NOMO-1 (cell line): ENCODE measurements at regions not wholly inside any gene's neighbourhood (a gene's known extent, or its start where the extent isn't known, plus 50 kb on each side); places are given as distances from the start of the nearest gene placed in this dataset.
"Not testable (repeated sequence)": the region's sequence is repeated elsewhere in the genome, so short reads cannot be mapped to it uniquely, and the experiment has no call there.

Experiments used
- DNase-seq, 2 experiments: peaks; one replicate each; lab custom pipeline; 2025; ENCODE audit not compliant: unreplicated experiment in 2 of 2; lab: John Stamatoyannopoulos, UW

DNA sequence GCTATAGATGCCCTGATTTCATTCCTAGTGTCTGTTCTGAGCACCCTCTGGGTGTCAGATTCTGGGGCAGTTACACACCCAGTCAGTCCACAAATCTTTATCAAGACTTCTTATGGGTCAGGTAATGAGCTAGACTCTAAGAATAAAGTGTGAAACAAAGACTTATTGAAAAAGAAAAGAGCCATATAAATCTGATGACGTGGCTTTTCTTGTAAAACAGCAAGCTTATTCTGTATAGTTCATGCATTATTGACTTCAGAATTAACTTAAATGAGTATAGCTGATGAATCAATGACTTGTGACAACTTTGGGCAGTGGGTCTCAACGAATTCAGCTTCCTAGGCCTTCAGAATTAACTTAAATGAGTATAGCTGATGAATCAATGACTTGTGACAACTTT is 1527.5 kb downstream of the TBC1D22A start:
- DNase-seq, result not testable (repeated sequence)

- no peak for DNase-seq
Observed at GRCh38 chr22:48288376-48288940, 1526.0 kb downstream of the TBC1D22A start.

- DNase-seq, result no peak
Observed at GRCh38 chr22:48287031-48287430, 1524.6 kb downstream of the TBC1D22A start.

- no peak for DNase-seq
Observed at GRCh38 chr22:48284671-48285070, 1522.2 kb downstream of the TBC1D22A start.

DNA sequence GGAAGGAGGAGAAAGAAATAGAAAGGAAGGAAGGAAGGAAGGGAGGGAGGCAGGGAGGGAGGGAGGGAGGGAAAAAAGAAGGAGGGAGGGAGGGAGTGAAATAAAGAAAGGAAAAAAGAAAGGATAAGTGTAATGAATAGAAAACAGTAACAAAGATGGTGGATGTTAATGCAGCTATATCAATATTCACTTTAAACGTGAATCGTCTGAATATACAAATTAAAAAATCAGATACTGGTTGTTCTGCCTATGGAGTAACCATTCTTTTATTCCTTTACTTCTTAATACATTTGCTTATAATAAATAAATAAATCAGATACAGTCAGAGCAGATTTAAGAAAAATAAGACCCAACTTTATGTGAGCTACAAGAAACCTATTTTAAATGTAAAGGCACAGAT is 1520.4 kb downstream of the TBC1D22A start:
- no peak for DNase-seq

GRCh38 chr22:48279461-48279756 is 1517.0 kb downstream of the TBC1D22A start:
- no peak for DNase-seq

GRCh38 chr22:48278620-48279460 is 1516.4 kb downstream of the TBC1D22A start:
- no peak for DNase-seq

DNA sequence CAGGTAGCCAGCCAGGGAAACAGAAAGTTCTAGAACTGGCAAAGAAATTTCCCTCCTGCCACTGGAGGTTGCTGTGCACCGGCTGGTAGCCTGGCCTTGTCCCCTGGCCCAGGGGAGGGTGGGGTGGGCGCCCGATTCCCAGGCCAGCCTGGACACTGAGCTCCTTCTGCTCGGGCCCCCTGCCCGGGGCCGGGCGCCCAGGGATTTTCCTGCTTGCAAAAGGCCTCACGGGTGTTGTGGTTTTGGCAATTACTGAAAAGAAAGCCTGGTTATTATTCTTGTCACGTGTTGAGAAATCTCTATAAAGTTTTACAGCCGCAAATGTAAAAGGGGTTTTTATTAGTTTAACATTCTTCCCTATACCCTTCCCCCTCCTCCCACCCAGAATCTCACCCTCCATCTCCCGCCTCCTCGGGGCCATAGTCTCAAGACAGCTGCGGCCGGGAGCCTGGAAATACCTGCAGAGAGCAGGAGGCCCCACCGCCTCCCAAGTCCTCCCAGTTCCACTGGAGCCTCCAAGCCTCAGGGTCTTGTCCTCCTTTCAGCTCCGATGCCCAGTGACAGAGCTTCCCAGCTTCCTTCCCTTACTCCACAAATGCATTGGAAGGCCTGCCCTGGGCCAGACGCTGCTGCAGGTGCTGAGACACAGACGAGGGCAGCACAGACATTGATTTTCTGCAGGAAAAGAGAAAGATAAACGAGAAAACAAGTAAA is 1515.6 kb downstream of the TBC1D22A start:
- no peak for DNase-seq

GRCh38 chr22:48276994-48277867 is 1514.8 kb downstream of the TBC1D22A start:
- no peak for DNase-seq

GRCh38 chr22:48275412-48275811 is 1513.0 kb downstream of the TBC1D22A start:
- no peak for DNase-seq

GRCh38 chr22:48270731-48271130 is 1508.3 kb downstream of the TBC1D22A start:
- no peak for DNase-seq

DNA sequence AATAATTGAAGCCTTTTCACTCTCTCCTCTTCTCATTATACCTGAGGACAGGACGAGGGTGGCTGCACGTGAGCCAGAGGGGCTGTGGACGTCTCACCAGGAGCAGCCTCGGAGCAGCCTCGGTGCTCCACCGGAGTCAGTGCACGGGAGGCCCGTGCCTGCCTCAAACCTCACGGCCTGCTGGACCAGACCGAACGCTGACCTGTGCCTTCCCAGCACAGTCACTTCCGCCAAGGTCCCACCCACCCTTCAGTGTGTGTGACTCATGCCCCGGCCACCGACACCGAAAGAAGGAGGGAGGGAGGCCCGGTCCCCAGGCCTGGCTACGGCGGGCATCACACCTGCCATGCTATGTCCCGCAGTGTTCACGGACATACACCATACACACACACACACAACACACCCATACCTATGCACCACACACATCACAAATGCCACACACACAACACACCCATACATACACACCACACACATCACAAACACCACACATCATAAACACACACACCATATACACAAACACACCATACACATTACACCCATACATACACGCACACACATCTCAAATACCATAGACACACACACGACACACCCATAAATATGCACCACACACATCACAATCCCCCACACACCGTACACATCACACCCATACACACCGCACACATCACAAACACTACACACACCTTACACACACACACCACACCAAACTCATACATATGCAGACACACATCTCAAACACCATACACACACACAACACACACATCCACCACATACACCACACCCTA is 1506.5 kb downstream of the TBC1D22A start:
- no peak for DNase-seq

DNA sequence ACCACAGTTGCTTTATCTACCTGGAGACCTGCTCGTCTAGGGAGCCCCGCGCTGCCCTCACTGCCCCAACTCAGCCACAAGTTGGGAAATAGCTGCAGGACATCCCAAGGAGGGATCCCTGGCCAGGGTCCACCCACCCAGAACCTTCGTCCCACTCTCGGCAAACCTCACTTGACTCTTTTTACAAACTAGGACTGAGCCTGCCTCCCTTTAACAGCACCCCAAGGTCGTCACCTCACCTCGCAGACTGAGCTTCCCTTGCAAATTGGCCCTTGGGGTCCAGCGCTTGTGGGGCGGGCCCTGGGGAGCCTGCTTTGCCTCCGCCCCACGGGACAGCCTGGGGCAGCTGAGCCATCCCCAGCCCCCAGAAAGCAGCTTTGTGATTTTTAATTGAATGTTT is 1505.8 kb downstream of the TBC1D22A start:
- DNase-seq, result no peak

DNA sequence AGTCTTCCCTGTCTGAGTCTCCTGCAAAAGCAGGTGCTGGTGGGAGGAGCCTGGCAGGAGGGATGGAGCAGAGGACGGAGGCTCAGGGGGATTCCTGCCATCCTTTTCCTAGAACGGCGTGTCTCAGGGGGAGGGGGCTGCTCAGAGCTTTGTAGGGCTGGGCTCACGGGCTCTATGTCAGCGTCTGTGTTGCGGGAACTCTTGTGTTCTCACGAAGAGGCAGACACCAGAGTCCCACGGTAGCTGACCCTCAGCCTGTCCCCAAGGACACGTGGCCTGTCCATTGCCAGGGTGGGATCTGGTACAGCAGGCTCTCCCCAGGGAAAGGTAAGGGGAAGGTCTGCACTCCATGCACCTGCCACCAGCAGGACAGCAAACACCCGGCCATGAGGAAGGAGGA is 1505.2 kb downstream of the TBC1D22A start:
- no peak for DNase-seq

- no peak for DNase-seq
Observed at GRCh38 chr22:48265000-48265625, 1502.7 kb downstream of the TBC1D22A start.

DNA sequence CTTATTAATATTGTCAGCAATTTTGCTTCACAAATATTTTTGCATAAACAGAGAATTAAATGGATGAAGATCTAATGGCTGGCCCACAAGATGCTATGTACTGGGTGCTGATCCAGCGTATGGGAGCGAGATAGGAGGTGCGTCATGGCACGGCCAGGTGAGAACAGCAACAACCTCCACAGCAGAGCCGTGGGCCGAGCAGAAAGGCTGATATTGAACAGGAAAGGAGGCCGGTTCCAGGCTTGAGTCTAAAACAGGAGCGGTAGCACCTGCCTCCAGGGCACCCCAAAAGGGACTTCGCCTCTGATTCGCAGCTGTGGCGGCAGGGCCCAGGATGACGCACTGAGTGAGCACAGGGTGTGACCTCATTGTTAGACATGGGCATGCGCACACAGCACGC is 1502.1 kb downstream of the TBC1D22A start:
- DNase-seq, result no peak

GRCh38 chr22:48263791-48264351 is 1501.4 kb downstream of the TBC1D22A start:
- no peak for DNase-seq

- no peak for DNase-seq
Observed at GRCh38 chr22:48263431-48263765, 1500.9 kb downstream of the TBC1D22A start.

DNA sequence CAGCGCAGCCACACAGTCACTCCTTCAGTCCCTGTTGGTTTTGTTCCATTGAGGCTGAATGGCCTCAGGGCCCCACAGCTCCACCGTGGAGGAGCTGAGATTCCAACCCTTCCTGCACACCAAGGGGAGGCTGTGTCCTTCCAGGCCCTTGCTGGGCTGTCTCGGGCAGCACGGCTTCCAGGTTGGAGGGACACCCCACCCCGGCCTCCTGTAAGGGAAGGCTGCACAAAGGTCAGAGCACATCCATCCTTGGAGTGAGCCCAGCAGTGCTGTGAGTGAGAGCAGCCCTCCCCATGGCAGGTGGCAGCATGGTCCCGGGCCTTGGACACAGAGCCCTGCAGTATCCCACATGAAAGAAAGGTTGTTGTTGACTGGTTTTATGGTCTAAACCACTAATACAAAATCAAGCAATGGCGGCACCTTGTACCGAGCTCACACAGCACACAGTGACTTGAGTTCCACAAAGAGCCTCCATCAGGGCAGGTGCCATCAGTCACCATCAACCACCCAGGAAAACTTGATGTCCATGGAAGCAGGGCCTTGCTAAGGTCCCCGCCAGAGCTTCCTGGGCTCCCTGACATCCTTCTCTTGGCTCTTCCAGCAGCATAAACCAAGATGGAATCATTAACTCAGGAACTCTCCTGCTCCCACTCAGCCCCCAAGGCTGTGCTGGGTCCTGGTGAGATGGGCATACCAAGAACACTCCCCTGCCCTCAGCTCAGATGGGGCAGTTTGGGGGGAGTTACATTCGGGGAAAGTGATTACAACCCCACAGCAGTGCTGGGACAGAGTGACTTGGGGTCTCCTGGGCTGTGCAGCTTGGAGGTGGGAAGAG is 1500.4 kb downstream of the TBC1D22A start:
- DNase-seq, result no peak
